PC-3 (cell line): ENCODE measurements at regions not wholly inside any gene's neighbourhood (a gene's known extent, or its start where the extent isn't known, plus 50 kb on each side); places are given as distances from the start of the nearest gene placed in this dataset.

ENCODE experiments used
- ATAC-seq: fragments of 200-7000 bp; cut with Tn5 transposase; 2 replicates; pipeline ENCODE4 v1.9.1; 2020; ENCODE audit warnings: mild to moderate bottlenecking, moderate library complexity
- BruUV-seq: library from RNA; stranded (reverse); fragments of 400-500 nt; replicated peaks from 2 replicates; lab custom pipeline; 2021; lab: Mats Ljungman, UMichigan
- CTCF ChIA-PET: fragments of 300-600 bp; sonication (Branson Sonifier 250); formaldehyde crosslinking; loops from one replicate; lab custom pipeline; 2022; ENCODE audit warnings: antibody characterized with exemption; lab: Charles Lee
- POLR2A ChIA-PET: fragments of 300-600 bp; sonication (Branson Sonifier 250); formaldehyde crosslinking; loops from one replicate; lab custom pipeline; 2022; ENCODE audit warnings: antibody characterized with exemption; ENCODE audit not compliant: unreplicated experiment; lab: Charles Lee
- DNase-seq: peaks from one replicate; pipeline ENCODE4 v3.0.0-alpha.2; 2015
- H2AFZ ChIP-seq: fragments of 300-600 bp; sonication (generic); 2 replicates; pipeline ENCODE4 v1.6.0; 2016; ENCODE audit warnings: antibody characterized with exemption, low read length
- H3F3A ChIP-seq: fragments of 300-600 bp; sonication (generic); one replicate; pipeline ENCODE4 v1.6.0; 2017; ENCODE audit warnings: antibody characterized with exemption, low read length, control low read depth, mild to moderate bottlenecking; ENCODE audit not compliant: unreplicated experiment
- H3K27ac ChIP-seq: fragments of 300-600 bp; sonication (generic); 2 replicates; pipeline ENCODE4 v1.5.1; 2016; ENCODE audit warnings: mild to moderate bottlenecking, low read length
- H3K27me3 ChIP-seq: fragments of 300-600 bp; sonication (generic); 2 replicates; pipeline ENCODE4 v1.6.1; 2016; ENCODE audit warnings: low read length, mixed read lengths
- H3K36me3 ChIP-seq: fragments of 300-600 bp; sonication (generic); 2 replicates; pipeline ENCODE4 v1.6.1; 2016; ENCODE audit warnings: low read depth, mixed run types, low read length, mixed read lengths
- H3K4me1 ChIP-seq: fragments of 300-600 bp; sonication (generic); 2 replicates; pipeline ENCODE4 v1.5.1; 2016; ENCODE audit warnings: low read length; ENCODE audit not compliant: insufficient read depth
- H3K4me2 ChIP-seq: fragments of 300-600 bp; sonication (generic); 2 replicates; pipeline ENCODE4 v1.6.0; 2016; ENCODE audit warnings: low read length
- H3K4me3 ChIP-seq: fragments of 300-600 bp; sonication (generic); 2 replicates; pipeline ENCODE4 v1.5.1; 2016; ENCODE audit warnings: mild to moderate bottlenecking, low read length, mixed read lengths
- H3K79me2 ChIP-seq: fragments of 300-600 bp; sonication (generic); 2 replicates; pipeline ENCODE4 v1.6.1; 2017; ENCODE audit warnings: low read length, mixed read lengths
- H3K9ac ChIP-seq: fragments of 300-600 bp; sonication (generic); 2 replicates; pipeline ENCODE4 v1.6.0; 2016; ENCODE audit warnings: mild to moderate bottlenecking, low read length
- H3K9me2 ChIP-seq: fragments of 300-600 bp; sonication (generic); replicated peaks from 2 replicates; pipeline ENCODE4 v1.6.1; 2016; ENCODE audit warnings: mixed run types, low read length, mixed read lengths
- H3K9me3 ChIP-seq: fragments of 300-600 bp; sonication (generic); 2 replicates; pipeline ENCODE4 v1.6.1; 2016; ENCODE audit warnings: low read length, mixed read lengths
- H4K20me1 ChIP-seq: fragments of 300-600 bp; sonication (generic); 2 replicates; pipeline ENCODE4 v1.6.1; 2016; ENCODE audit warnings: low read length, mixed read lengths
- EZH2 ChIP-seq: fragments of 300-600 bp; sonication (generic); IDR thresholded peaks from one replicate; pipeline ENCODE4 v1.6.1; 2017; ENCODE audit warnings: antibody characterized with exemption, mild to moderate bottlenecking, low read length; ENCODE audit not compliant: unreplicated experiment
- EZH2phosphoT487 ChIP-seq: fragments of 300-600 bp; sonication (generic); IDR thresholded peaks from 2 replicates; pipeline ENCODE4 v1.6.1; 2018; ENCODE audit warnings: mild to moderate bottlenecking, antibody characterized with exemption, low read length, borderline replicate concordance
- intact Hi-C: fragments of 100-400 bp; cut with micrococcal nuclease; formaldehyde crosslinking; loops from 2 replicates; pipeline ENCODE4 v1.9.0; 2023
- TF ChIP-seq, protein P1 (sequence below): fragments of 300-600 bp; sonication (generic); conservative IDR thresholded peaks from 2 replicates; pipeline ENCODE4 v1.5.1; 2017; ENCODE audit warnings: antibody characterized with exemption, low read depth, mild to moderate bottlenecking, low read length

DNA sequence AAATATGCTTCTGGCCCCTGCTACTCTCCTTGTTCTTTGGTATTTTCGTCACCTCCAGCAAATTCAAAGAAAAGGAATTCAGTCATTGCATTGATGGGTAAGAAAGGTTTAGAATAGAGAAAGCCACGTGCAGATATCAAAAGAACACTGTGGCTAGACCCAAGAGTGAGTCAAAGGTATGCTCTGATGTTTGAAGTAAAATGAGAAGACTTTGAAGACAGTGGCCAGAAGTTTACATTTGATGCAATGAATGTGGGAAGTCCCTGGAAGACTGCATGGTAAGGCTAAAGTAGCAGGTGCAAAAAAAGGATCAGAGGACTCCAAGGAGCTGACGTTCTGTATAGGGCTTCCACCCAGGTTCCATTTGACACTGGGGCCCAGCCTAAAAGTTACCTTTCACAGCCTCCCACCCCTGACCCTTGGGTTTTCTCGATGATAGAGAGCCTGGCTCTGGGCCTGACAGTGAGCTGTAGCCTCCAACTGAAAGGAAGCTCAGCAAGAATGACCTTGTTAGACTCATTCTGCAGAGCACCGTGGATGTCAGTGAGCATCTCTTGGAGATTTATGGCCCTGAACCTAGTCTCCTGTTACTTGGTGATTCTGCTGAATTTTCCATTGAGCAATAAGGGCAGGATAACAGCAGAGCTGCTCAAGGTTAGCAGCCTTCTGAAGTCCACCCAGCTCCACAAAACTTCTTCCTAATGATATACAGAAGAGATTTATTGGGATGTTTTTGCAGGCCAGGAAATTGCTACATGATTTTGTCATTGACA, 223.7 kb upstream of the RBBP8 start:
- no peaks in the 10 kb centered on the region for H3K36me3 ChIP-seq
- H3K27me3 ChIP-seq, result no peaks in the 10 kb centered on the region
- no peak overlapping the region for H2AFZ ChIP-seq
- no peaks in the 10 kb centered on the region for H3K9me3 ChIP-seq
- intact Hi-C loops, result no loop called here
- H3K4me3 ChIP-seq, result no peak overlapping the region
- CTCF ChIA-PET, result interaction anchor here (0.6 kb wide), 1 partner anchor 206 kb away, joined by 3 read pairs; no protein-coding TSS in a partner anchor
- no peaks in the 10 kb centered on the region for H4K20me1 ChIP-seq
- H3K9ac ChIP-seq, result no peak overlapping the region
- TF ChIP-seq EZH2phosphoT487 (no peak), EZH2 (no peak)
- TF ChIP-seq, protein P1, sequence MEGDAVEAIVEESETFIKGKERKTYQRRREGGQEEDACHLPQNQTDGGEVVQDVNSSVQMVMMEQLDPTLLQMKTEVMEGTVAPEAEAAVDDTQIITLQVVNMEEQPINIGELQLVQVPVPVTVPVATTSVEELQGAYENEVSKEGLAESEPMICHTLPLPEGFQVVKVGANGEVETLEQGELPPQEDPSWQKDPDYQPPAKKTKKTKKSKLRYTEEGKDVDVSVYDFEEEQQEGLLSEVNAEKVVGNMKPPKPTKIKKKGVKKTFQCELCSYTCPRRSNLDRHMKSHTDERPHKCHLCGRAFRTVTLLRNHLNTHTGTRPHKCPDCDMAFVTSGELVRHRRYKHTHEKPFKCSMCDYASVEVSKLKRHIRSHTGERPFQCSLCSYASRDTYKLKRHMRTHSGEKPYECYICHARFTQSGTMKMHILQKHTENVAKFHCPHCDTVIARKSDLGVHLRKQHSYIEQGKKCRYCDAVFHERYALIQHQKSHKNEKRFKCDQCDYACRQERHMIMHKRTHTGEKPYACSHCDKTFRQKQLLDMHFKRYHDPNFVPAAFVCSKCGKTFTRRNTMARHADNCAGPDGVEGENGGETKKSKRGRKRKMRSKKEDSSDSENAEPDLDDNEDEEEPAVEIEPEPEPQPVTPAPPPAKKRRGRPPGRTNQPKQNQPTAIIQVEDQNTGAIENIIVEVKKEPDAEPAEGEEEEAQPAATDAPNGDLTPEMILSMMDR, result no peak
- BruUV-seq, result no TSS peak
- H3F3A ChIP-seq, result no peaks in the 10 kb centered on the region
- no peak overlapping the region for H3K27ac ChIP-seq
- H3K9me2 ChIP-seq, result no peaks in the 10 kb centered on the region
- DNase-seq, result no peak
- no peak overlapping the region for H3K4me2 ChIP-seq
- peaks cover 24% of the 10 kb centered on the region for H3K4me1 ChIP-seq
- POLR2A ChIA-PET, result no interaction called here
- H3K79me2 ChIP-seq, result no peaks in the 10 kb centered on the region
- no peak for ATAC-seq

DNA sequence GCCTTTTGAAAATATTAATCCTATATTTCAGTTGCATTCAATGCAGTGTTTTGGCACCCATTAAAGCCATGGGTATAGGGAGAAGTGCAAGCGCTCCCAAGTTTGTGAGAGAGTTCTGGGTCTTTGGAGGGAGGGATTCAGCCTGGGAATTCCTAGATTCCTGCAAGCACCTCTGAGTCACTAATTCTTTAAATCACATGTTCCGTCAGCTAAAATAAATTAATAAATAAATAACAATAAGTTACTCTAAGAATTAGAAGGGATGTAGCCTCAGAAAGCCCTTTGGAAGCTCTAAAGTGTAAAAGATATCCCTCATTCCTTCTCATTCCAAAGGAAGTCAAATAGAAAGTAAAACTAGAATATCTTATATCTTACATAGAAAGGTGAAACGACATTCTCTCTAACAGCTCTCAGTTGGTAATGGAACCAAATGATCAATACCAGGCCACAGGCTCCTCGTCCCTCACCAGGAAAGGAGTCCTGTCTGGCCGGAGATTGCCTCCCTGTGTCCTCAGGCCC, 222.4 kb upstream of the RBBP8 start:
- no peaks in the 10 kb centered on the region for H4K20me1 ChIP-seq
- CTCF ChIA-PET, result interaction anchor here (0.6 to 1.0 kb wide), 2 partner anchors 88 to 222 kb away, joined by 3 to 7 read pairs; partner anchors contain the start of gene RBBP8
- H3K4me2 ChIP-seq, result peak overlapping the region; percentile 87
- H3K79me2 ChIP-seq, result no peaks in the 10 kb centered on the region
- H3K9me3 ChIP-seq, result no peaks in the 10 kb centered on the region
- peaks cover 17% of the 10 kb centered on the region for H3K4me1 ChIP-seq
- BruUV-seq, result no TSS peak
- H3K27ac ChIP-seq, result peak overlapping the region; percentile 77
- ATAC-seq (no peak; the same call in 1 of the 2 replicates), DNase-seq (peak; percentile 15)
- H3K9ac ChIP-seq, result peak overlapping the region; percentile 55
- H3K9me2 ChIP-seq, result no peaks in the 10 kb centered on the region
- no peaks in the 10 kb centered on the region for H3K27me3 ChIP-seq
- H3K4me3 ChIP-seq, result peak overlapping the region; percentile 64
- no peaks in the 10 kb centered on the region for H3K36me3 ChIP-seq
- intact Hi-C loops, result loop anchor here (1.0 kb wide), 1 partner anchor 86 kb away; no protein-coding TSS in a partner anchor
- TF ChIP-seq EZH2phosphoT487, result no peak
- TF ChIP-seq, protein P1, result no peak
- TF ChIP-seq EZH2, result no peak
- POLR2A ChIA-PET, result no interaction called here
- H2AFZ ChIP-seq, result peak overlapping the region; percentile 83
- H3F3A ChIP-seq, result no peaks in the 10 kb centered on the region
